GM06990 (cell line): ENCODE measurements at regions not wholly inside any gene's neighbourhood (a gene's known extent, or its start where the extent isn't known, plus 50 kb on each side); places are given as distances from the start of the nearest gene placed in this dataset.
A peak's percentile ranks its signal among the peaks of the same experiment; 100 is the strongest.
"Not testable (repeated sequence)": the region's sequence is repeated elsewhere in the genome, so short reads cannot be mapped to it uniquely, and the experiment has no call there.

Experiments used
- DNase-seq: peaks from one replicate; pipeline ENCODE4 v3.0.0-alpha.2; 2011; ENCODE audit not compliant: insufficient read length; ENCODE audit errors: extremely low read depth
- H3K27me3 ChIP-seq: replicated peaks from 2 replicates; pipeline ENCODE4 v1.6.0; 2011; ENCODE audit warnings: low read length; ENCODE audit not compliant: control insufficient read depth, insufficient read depth
- H3K36me3 ChIP-seq: 2 replicates; pipeline ENCODE4 v1.5.1; 2011; ENCODE audit warnings: low read length; ENCODE audit not compliant: control insufficient read depth, insufficient read depth
- H3K4me3 ChIP-seq: replicated peaks from 2 replicates; pipeline ENCODE4 v1.5.1; 2011; ENCODE audit warnings: low read depth, mild to moderate bottlenecking, control low read depth, low read length
- TF ChIP-seq, protein P1 (sequence below): IDR thresholded peaks from 2 replicates; pipeline ENCODE4 v1.5.1; 2011; ENCODE audit warnings: low read length, control low read depth, mild to moderate bottlenecking, inconsistent platforms; ENCODE audit not compliant: insufficient read depth, poor library complexity, severe bottlenecking

DNA sequence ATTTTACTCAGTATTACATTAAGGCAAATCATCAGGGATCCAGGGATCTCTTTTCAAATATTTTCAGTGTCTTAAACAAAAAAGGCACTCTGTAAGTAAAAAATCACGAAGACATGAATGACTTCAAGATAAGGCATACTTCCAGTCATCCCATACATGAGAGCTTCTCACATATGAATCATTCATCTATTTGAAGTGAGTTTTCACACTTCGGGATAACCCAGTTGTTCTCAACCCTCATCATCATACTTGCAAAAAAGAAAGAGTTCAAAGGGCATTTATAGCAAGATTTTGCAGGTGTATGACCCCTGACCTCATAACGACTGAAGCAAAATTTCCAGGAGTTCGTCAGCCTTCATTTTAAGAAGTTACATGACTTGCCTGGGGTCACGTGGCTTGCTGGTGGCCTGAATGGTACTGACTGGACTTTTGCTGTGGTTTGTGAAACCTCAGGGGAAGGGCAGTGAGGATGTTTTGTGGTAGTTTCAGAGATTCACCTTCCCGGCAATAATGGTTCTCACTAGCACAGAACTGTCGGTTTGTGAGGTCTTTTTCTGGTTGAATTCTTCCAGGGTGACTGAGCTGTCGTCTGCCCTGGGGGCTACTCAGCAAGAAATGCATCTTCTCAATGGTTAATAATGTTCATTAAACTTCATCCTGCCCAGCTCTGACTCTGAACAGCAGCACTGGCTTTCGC lies 115.8 kb upstream of the SHISA3 start:
- TF ChIP-seq, protein P1, sequence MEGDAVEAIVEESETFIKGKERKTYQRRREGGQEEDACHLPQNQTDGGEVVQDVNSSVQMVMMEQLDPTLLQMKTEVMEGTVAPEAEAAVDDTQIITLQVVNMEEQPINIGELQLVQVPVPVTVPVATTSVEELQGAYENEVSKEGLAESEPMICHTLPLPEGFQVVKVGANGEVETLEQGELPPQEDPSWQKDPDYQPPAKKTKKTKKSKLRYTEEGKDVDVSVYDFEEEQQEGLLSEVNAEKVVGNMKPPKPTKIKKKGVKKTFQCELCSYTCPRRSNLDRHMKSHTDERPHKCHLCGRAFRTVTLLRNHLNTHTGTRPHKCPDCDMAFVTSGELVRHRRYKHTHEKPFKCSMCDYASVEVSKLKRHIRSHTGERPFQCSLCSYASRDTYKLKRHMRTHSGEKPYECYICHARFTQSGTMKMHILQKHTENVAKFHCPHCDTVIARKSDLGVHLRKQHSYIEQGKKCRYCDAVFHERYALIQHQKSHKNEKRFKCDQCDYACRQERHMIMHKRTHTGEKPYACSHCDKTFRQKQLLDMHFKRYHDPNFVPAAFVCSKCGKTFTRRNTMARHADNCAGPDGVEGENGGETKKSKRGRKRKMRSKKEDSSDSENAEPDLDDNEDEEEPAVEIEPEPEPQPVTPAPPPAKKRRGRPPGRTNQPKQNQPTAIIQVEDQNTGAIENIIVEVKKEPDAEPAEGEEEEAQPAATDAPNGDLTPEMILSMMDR, result no peak
- no peak overlapping the region; the same call in 1 of the 2 replicates for H3K4me3 ChIP-seq
- H3K27me3 ChIP-seq, result no peaks in the 10 kb centered on the region
- peak; percentile 34 for DNase-seq
- no peaks in the 10 kb centered on the region for H3K36me3 ChIP-seq

DNA sequence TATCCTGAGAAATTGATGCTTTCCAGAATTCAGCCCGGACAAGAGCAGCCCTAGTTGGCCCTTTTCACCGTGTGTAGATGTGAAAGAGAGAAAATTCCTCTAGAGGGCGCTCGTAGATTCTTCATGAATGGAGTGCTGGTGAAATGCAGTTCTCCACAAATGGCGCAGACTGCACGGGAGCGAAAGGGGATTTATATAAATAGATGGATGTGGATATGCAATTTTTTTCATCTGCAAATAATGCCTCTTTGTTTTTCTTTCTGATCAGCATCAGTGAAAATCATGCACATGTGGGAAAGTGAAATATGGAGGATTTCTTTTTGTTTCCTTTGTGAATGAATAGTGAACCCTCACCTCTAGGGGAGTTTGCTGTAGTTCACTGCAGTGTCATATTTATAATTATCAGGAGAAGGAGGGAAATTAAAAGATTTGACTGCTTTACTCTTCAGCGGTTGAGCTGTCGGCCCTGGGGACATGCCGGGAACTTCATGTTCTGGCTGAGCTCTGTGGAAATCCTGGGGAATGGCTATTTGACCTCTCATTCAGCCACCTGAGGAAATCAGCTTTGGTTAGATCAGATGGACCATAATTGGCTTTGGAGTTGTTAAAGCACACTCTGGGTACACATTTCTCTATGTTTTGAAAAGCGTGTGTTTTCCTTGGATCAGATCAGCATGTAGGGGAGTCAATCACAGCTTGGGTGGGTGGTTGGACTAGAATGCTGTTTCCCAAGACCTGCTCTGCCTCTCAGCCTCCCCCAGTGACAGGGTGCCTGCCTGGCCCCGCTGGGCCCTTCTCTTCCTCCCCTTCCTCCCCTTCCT lies 115.0 kb upstream of the SHISA3 start:
- TF ChIP-seq, protein P1, result peak; percentile 64
- DNase-seq, result peak; percentile 40
- Histone ChIP-seq H3K4me3 (no peak overlapping the region; the same call in 1 of the 2 replicates), H3K27me3 (no peaks in the 10 kb centered on the region), H3K36me3 (no peaks in the 10 kb centered on the region)

DNA sequence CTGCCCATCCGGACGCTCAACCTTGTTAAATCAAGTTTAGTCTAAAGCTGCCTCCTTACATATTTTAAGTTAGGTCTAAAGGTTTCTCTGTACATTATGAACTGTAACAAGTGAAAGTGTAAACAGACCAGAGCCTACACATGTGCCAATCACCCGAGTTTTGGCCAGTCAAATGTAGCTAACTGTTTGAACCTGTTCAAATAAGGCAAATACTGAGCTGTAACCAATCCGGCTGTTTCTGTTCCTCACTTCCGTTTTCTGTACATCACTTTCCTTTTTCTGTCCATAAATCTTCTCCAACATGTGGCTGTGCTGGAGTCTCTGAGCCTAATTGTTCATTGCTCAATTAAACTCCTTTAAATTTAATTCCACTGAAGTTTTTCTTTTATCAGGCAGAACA lies 113.3 kb upstream of the SHISA3 start:
- Histone ChIP-seq H3K4me3 (no peak overlapping the region), H3K36me3 (no peaks in the 10 kb centered on the region), H3K27me3 (no peaks in the 10 kb centered on the region)
- DNase-seq, result no peak
- TF ChIP-seq, protein P1, result no peak

DNA sequence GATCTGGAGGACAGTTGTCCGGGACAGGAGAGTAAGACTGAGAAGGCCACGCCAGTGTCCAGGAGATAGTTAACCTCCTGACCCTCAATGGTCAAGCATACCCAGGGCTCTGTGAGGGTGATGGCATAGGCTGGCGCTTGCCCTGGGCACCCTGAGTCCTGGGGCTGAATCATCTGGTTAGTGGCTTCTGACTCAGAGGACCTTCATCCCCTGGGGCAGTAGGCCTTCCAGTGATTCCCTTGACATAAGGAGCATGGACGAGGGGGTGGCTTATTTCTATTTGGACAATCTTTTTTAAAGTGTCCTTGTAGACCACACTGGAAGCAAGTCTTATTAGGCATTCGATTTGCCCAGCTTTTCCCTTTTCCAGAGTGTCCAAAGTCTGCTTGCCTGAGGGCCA lies 108.4 kb upstream of the SHISA3 start:
- H3K27me3 ChIP-seq, H3K4me3 ChIP-seq, H3K36me3 ChIP-seq, DNase-seq: not testable (repeated sequence)

DNA sequence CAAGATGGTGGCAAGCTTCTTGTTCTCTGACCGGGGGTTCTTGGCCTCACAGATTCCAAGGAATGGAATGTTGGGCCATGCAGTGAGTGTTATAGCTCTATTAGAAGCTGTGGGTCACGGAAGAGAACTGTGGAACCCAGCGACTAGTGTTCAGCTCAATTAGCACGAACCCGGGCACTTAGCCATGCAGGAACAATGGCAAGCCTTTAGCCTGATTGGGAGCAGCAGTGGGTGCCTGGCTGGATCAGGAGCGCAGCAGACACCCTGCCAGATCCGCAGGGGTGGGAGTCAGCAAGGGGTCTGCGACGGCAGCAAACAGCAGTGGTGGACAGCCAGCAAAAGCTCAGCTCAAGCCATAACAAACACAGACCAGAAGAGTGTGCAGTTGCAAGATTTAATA lies 105.1 kb upstream of the SHISA3 start:
- H3K27me3 ChIP-seq, DNase-seq, H3K4me3 ChIP-seq, H3K36me3 ChIP-seq: not testable (repeated sequence)

DNA sequence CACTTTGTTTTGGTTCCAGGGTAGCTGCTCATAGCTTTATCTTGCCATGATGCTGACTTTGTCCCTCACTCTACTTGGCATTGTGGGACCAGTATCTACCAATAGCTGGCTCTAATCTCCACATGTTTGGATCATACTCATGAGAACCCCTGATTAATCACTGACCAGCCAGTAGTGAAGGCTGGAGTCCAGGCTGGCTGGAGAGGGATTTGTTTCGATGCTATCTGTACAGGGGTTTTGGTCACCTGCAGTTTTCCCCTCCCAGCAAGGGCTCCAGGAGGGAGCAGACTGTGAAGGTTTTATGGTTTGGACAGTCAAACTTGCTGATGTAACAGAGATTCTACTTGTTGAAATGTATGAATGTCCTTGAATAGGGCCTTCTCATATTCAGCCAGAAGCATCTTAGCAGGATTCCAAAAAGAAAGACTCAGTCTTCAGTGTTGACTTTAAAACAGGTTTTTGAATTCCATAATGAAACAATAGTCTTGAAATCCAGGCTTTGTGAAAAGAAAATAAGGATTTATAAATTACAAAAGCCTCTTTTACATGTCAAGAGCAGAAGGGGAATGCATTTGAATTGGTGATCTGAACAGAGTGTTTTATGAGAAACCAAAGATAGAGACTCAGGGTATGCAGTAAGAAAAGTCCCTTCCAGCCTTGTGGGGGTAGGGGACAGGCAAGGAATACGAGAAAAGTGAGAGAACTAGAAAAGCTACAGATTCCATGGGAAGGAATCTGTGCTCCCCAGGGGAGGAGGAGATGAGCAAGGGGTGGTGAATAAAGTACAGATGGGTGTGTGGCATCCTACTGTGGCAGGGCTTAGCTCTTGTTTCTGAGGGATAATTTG lies 103.1 kb upstream of the SHISA3 start:
- H3K36me3 ChIP-seq, result no peaks in the 10 kb centered on the region
- DNase-seq, result no peak
- no peak overlapping the region for H3K4me3 ChIP-seq
- TF ChIP-seq, protein P1, result no peak
- H3K27me3 ChIP-seq, result no peaks in the 10 kb centered on the region
